OCI-LY7 (cell line): ENCODE measurements at regions not wholly inside any gene's neighbourhood (a gene's known extent, or its start where the extent isn't known, plus 50 kb on each side); places are given as distances from the start of the nearest gene placed in this dataset.

Experiments
- BruUV-seq: library from RNA; stranded (reverse); fragments of 400-500 nt; replicated peaks from 2 replicates; lab custom pipeline; 2021; lab: Mats Ljungman, UMichigan
- CTCF ChIA-PET: fragments of 300-600 bp; sonication (Branson Sonifier 250); formaldehyde crosslinking; loops from one replicate; lab custom pipeline; 2022; ENCODE audit warnings: antibody characterized with exemption; ENCODE audit not compliant: unreplicated experiment; lab: Charles Lee
- POLR2A ChIA-PET: fragments of 300-600 bp; sonication (Branson Sonifier 250); formaldehyde crosslinking; loops from one replicate; lab custom pipeline; 2022; ENCODE audit warnings: antibody characterized with exemption; lab: Charles Lee
- DNase-seq: peaks from one replicate; pipeline ENCODE4 v3.0.0-alpha.2; 2015; ENCODE audit warnings: low spot score
- H2AFZ ChIP-seq: fragments of 200-600 bp; sonication (generic), shearing (Covaris generic); 2 replicates; pipeline ENCODE4 v1.6.1; 2014; ENCODE audit warnings: mild to moderate bottlenecking, antibody characterized with exemption, low read length, moderate library complexity
- H3K27ac ChIP-seq: fragments of 200-600 bp; sonication (generic); 2 replicates; pipeline ENCODE4 v1.5.1; 2014; ENCODE audit warnings: mixed run types, low read depth, mild to moderate bottlenecking, moderate library complexity, low read length, inconsistent platforms; ENCODE audit not compliant: poor library complexity, severe bottlenecking
- H3K36me3 ChIP-seq: fragments of 200-600 bp; sonication (generic); 2 replicates; pipeline ENCODE4 v1.6.1; 2014; ENCODE audit warnings: mild to moderate bottlenecking, antibody characterized with exemption, low read length, moderate library complexity, mixed read lengths; ENCODE audit not compliant: insufficient read depth
- H3K4me1 ChIP-seq: fragments of 200-600 bp; sonication (generic); 2 replicates; pipeline ENCODE4 v1.5.1; 2014; ENCODE audit warnings: mild to moderate bottlenecking, low read length; ENCODE audit not compliant: insufficient read depth, poor library complexity, severe bottlenecking
- H3K4me2 ChIP-seq: fragments of 200-600 bp; sonication (generic); 2 replicates; pipeline ENCODE4 v1.6.1; 2014; ENCODE audit warnings: mild to moderate bottlenecking, low read length
- H3K4me3 ChIP-seq: fragments of 200-600 bp; sonication (generic); 2 replicates; pipeline ENCODE4 v1.5.1; 2014; ENCODE audit warnings: mild to moderate bottlenecking, low read depth, low read length; ENCODE audit not compliant: poor library complexity, severe bottlenecking
- H3K79me2 ChIP-seq: fragments of 200-600 bp; sonication (generic); 2 replicates; pipeline ENCODE4 v1.6.1; 2016; ENCODE audit warnings: low read depth, mild to moderate bottlenecking, low read length, moderate library complexity, mixed read lengths; ENCODE audit not compliant: insufficient read depth
- H3K9me2 ChIP-seq: fragments of 200-600 bp; sonication (generic); 2 replicates; pipeline ENCODE4 v1.6.1; 2016; ENCODE audit warnings: mild to moderate bottlenecking, low read length, mixed read lengths; ENCODE audit not compliant: insufficient read depth
- H3K9me3 ChIP-seq: fragments of 200-600 bp; sonication (generic); 2 replicates; pipeline ENCODE4 v1.6.1; 2014; ENCODE audit warnings: mild to moderate bottlenecking, mixed run types, low read length, mixed read lengths
- H4K20me1 ChIP-seq: fragments of 200-600 bp; sonication (generic); 2 replicates; pipeline ENCODE4 v1.6.1; 2014; ENCODE audit warnings: mild to moderate bottlenecking, antibody characterized with exemption, low read length, moderate library complexity, mixed read lengths; ENCODE audit not compliant: insufficient read depth
- CTCF ChIP-seq: fragments of 200-600 bp; sonication (generic); conservative IDR thresholded peaks from 2 replicates; pipeline ENCODE4 v1.5.1; 2014; ENCODE audit warnings: mild to moderate bottlenecking, antibody characterized with exemption, low read length, moderate library complexity, mixed read lengths
- EZH2phosphoT487 ChIP-seq: fragments of 200-600 bp; sonication (generic); IDR thresholded peaks from 2 replicates; pipeline ENCODE4 v1.6.1; 2018; ENCODE audit warnings: low read depth, borderline replicate concordance, mild to moderate bottlenecking, mixed run types, antibody characterized with exemption, low read length, moderate library complexity, mixed read lengths
- intact Hi-C: fragments of 100-400 bp; cut with micrococcal nuclease; formaldehyde crosslinking; loops from one replicate; pipeline ENCODE4 v1.10.0; 2022; ENCODE audit not compliant: unreplicated experiment

GRCh38 chr2:191612496-191612895 is 65.4 kb upstream of the NABP1 start:
- POLR2A ChIA-PET, result no interaction called here
- Histone ChIP-seq H3K9me2 (no peaks in the 10 kb centered on the region), H3K79me2 (no peaks in the 10 kb centered on the region), H3K9me3 (no peaks in the 10 kb centered on the region), H3K4me2 (no peak overlapping the region), H2AFZ (no peak overlapping the region), H3K27ac (no peak overlapping the region), H4K20me1 (no peaks in the 10 kb centered on the region), H3K36me3 (no peaks in the 10 kb centered on the region), H3K4me1 (peaks cover 6% of the 10 kb centered on the region), H3K4me3 (no peak overlapping the region)
- DNase-seq, result no peak
- no TSS peak for BruUV-seq
- no peak for TF ChIP-seq CTCF
- TF ChIP-seq EZH2phosphoT487, result no peak
- intact Hi-C loops, result no loop called here
- CTCF ChIA-PET, result no interaction called here

DNA sequence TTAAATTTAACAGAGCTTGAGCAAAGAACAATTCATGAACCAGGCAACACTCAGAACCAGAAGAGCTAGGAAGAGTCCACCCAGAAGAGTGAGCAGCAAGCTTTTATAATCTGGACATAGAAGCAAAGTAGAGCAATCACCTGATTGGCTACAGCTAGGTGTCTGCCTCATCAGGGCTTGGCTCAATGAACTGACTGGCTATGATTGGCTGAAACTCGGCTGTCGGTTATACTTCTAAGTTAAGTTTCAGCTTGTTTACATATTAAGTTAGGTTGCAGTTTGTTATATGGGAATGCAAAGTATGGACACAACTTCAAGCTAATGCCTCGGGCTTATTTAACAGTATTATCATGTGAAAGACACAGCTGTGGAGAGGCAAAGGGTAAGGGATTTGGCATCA is 63.2 kb upstream of the NABP1 start:
- DNase-seq, result no peak
- Histone ChIP-seq H3K4me3 (no peak overlapping the region), H3K4me1 (peaks cover 17% of the 10 kb centered on the region), H3K36me3 (no peaks in the 10 kb centered on the region), H3K4me2 (no peak overlapping the region), H3K79me2 (no peaks in the 10 kb centered on the region), H3K9me3 (no peaks in the 10 kb centered on the region), H4K20me1 (no peaks in the 10 kb centered on the region), H2AFZ (no peak overlapping the region), H3K9me2 (no peaks in the 10 kb centered on the region), H3K27ac (no peak overlapping the region)
- TF ChIP-seq EZH2phosphoT487 (no peak), CTCF (no peak)
- no TSS peak for BruUV-seq
- ChIA-PET POLR2A (interaction anchor here (0.7 to 1.6 kb wide), 3 partner anchors 11 to 43 kb away, joined by 3 to 13 read pairs (median 4); no protein-coding TSS in a partner anchor), CTCF (interaction anchor here (1.8 kb wide), 1 partner anchor 10 kb away, joined by 5 read pairs; no protein-coding TSS in a partner anchor)
- intact Hi-C loops, result no loop called here

GRCh38 chr2:191615596-191615995 is 62.3 kb upstream of the NABP1 start:
- intact Hi-C loops, result no loop called here
- CTCF ChIA-PET, result no interaction called here
- Histone ChIP-seq H3K36me3 (no peaks in the 10 kb centered on the region), H3K4me2 (no peak overlapping the region), H3K4me3 (no peak overlapping the region), H3K27ac (no peak overlapping the region), H2AFZ (no peak overlapping the region), H3K79me2 (no peaks in the 10 kb centered on the region), H3K9me3 (no peaks in the 10 kb centered on the region), H4K20me1 (no peaks in the 10 kb centered on the region), H3K4me1 (peaks cover 17% of the 10 kb centered on the region), H3K9me2 (no peaks in the 10 kb centered on the region)
- no peak for DNase-seq
- no TSS peak for BruUV-seq
- no peak for TF ChIP-seq CTCF
- no peak for TF ChIP-seq EZH2phosphoT487
- POLR2A ChIA-PET, result interaction anchor here (0.8 to 6.8 kb wide), 3 partner anchors 9 to 60 kb away, joined by 3 to 54 read pairs (median 6); partner anchors contain the start of gene NABP1
